ENCODE measurements at regions not wholly inside any gene's neighbourhood (a gene's known extent, or its start where the extent isn't known, plus 50 kb on each side); places are given as distances from the start of the nearest gene placed in this dataset.

GRCh38 chr13:55554741-55555140, 1586.0 kb upstream of the PRR20A start:
- Histone ChIP-seq H3K9ac (ENCODE audit: low read length) (no peak overlapping the region), H3K9me3 (ENCODE audit: insufficient read depth, low read depth, low read length) (no peaks in the 10 kb centered on the region), H2AFZ (ENCODE audit: low read depth, low read length) (no peak overlapping the region), H3K4me2 (ENCODE audit: low read length) (no peak overlapping the region), H3K27me3 (ENCODE audit: insufficient read depth, low read length) (no peaks in the 10 kb centered on the region), H3K4me3 (ENCODE audit: insufficient read depth, low read depth, low read length) (no peak overlapping the region), H3K27ac (ENCODE audit: low read depth, low read length) (no peak overlapping the region), H3K4me1 (ENCODE audit: insufficient read depth, low read length) (no peaks in the 10 kb centered on the region), H3K79me2 (ENCODE audit: insufficient read depth, low read length) (no peaks in the 10 kb centered on the region), H3K36me3 (ENCODE audit: insufficient read depth, low read length) (no peaks in the 10 kb centered on the region), H4K20me1 (ENCODE audit: insufficient read depth, low read length) (no peaks in the 10 kb centered on the region)
- TF ChIP-seq EZH2 (IDR thresholded peaks at IDR 0.05; ENCODE audit: insufficient read depth, low read length) (no peak), CTCF (IDR thresholded peaks at IDR 0.05; ENCODE audit: insufficient read depth, low read depth, low read length) (no peak)
- FAIRE-seq (no peak), DNase-seq (ENCODE audit: low read depth) (no peak)
- H3K4me3 Mint-ChIP-seq (ENCODE audit: unreplicated experiment), result no peak overlapping the region
- H3K4me1 Mint-ChIP-seq (ENCODE audit: low read depth, unreplicated experiment), result no peaks in the 10 kb centered on the region
- H3K27me3 Mint-ChIP-seq (ENCODE audit: low read depth, unreplicated experiment), result no peaks in the 10 kb centered on the region
- H3K9me3 Mint-ChIP-seq (ENCODE audit: unreplicated experiment), result peaks cover 4% of the 10 kb centered on the region
- H3K27ac Mint-ChIP-seq (ENCODE audit: unreplicated experiment), result no peak overlapping the region
- H3K36me3 Mint-ChIP-seq (ENCODE audit: low read depth, unreplicated experiment), result no peaks in the 10 kb centered on the region

GRCh38 chr13:55560331-55560730, 1580.4 kb upstream of the PRR20A start:
- Mint-ChIP-seq H3K27me3 (ENCODE audit: low read depth, unreplicated experiment) (no peaks in the 10 kb centered on the region), H3K9me3 (ENCODE audit: unreplicated experiment) (no peaks in the 10 kb centered on the region), H3K36me3 (ENCODE audit: low read depth, unreplicated experiment) (no peaks in the 10 kb centered on the region), H3K4me3 (ENCODE audit: unreplicated experiment) (no peak overlapping the region), H3K4me1 (ENCODE audit: low read depth, unreplicated experiment) (no peaks in the 10 kb centered on the region), H3K27ac (ENCODE audit: unreplicated experiment) (no peak overlapping the region)
- no peak overlapping the region for H3K4me3 ChIP-seq (ENCODE audit: insufficient read depth, low read depth, low read length)
- TF ChIP-seq CTCF (IDR thresholded peaks at IDR 0.05; ENCODE audit: insufficient read depth, low read depth, low read length), result no peak
- no peak for TF ChIP-seq EZH2 (IDR thresholded peaks at IDR 0.05; ENCODE audit: insufficient read depth, low read length)
- FAIRE-seq, result no peak
- no peak overlapping the region for H3K4me2 ChIP-seq (ENCODE audit: low read length)
- no peaks in the 10 kb centered on the region for H3K79me2 ChIP-seq (ENCODE audit: insufficient read depth, low read length)
- no peaks in the 10 kb centered on the region for H3K36me3 ChIP-seq (ENCODE audit: insufficient read depth, low read length)
- no peaks in the 10 kb centered on the region for H4K20me1 ChIP-seq (ENCODE audit: insufficient read depth, low read length)
- no peak overlapping the region for H3K9ac ChIP-seq (ENCODE audit: low read length)
- H3K4me1 ChIP-seq (ENCODE audit: insufficient read depth, low read length), result no peaks in the 10 kb centered on the region
- DNase-seq (ENCODE audit: low read depth), result no peak
- H3K9me3 ChIP-seq (ENCODE audit: insufficient read depth, low read depth, low read length), result no peaks in the 10 kb centered on the region
- no peak overlapping the region for H2AFZ ChIP-seq (ENCODE audit: low read depth, low read length)
- no peaks in the 10 kb centered on the region for H3K27me3 ChIP-seq (ENCODE audit: insufficient read depth, low read length)
- H3K27ac ChIP-seq (ENCODE audit: low read depth, low read length), result no peak overlapping the region

GRCh38 chr13:55563267-55563666, 1577.5 kb upstream of the PRR20A start:
- Histone ChIP-seq H3K9ac (ENCODE audit: low read length) (no peak overlapping the region), H3K27ac (ENCODE audit: low read depth, low read length) (no peak overlapping the region), H3K4me3 (ENCODE audit: insufficient read depth, low read depth, low read length) (no peak overlapping the region), H3K4me2 (ENCODE audit: low read length) (no peak overlapping the region), H2AFZ (ENCODE audit: low read depth, low read length) (no peak overlapping the region), H4K20me1 (ENCODE audit: insufficient read depth, low read length) (no peaks in the 10 kb centered on the region), H3K4me1 (ENCODE audit: insufficient read depth, low read length) (no peaks in the 10 kb centered on the region), H3K27me3 (ENCODE audit: insufficient read depth, low read length) (no peaks in the 10 kb centered on the region), H3K79me2 (ENCODE audit: insufficient read depth, low read length) (no peaks in the 10 kb centered on the region), H3K9me3 (ENCODE audit: insufficient read depth, low read depth, low read length) (no peaks in the 10 kb centered on the region), H3K36me3 (ENCODE audit: insufficient read depth, low read length) (no peaks in the 10 kb centered on the region)
- Mint-ChIP-seq H3K27me3 (ENCODE audit: low read depth, unreplicated experiment) (no peaks in the 10 kb centered on the region), H3K36me3 (ENCODE audit: low read depth, unreplicated experiment) (no peaks in the 10 kb centered on the region), H3K27ac (ENCODE audit: unreplicated experiment) (no peak overlapping the region), H3K4me1 (ENCODE audit: low read depth, unreplicated experiment) (no peaks in the 10 kb centered on the region), H3K9me3 (ENCODE audit: unreplicated experiment) (no peaks in the 10 kb centered on the region), H3K4me3 (ENCODE audit: unreplicated experiment) (no peak overlapping the region)
- no peak for TF ChIP-seq CTCF (IDR thresholded peaks at IDR 0.05; ENCODE audit: insufficient read depth, low read depth, low read length)
- no peak for TF ChIP-seq EZH2 (IDR thresholded peaks at IDR 0.05; ENCODE audit: insufficient read depth, low read length)
- FAIRE-seq (no peak), DNase-seq (ENCODE audit: low read depth) (no peak)

Data from astrocyte (in vitro differentiated cells and primary cell).